SKM-1 treated with dmso at 0.1 percent for 144 hours (cell line): ENCODE measurements at regions not wholly inside any gene's neighbourhood (a gene's known extent, or its start where the extent isn't known, plus 50 kb on each side); places are given as distances from the start of the nearest gene placed in this dataset.

Source experiments
- DNase-seq: peaks from one replicate; lab custom pipeline; 2025; ENCODE audit not compliant: unreplicated experiment; lab: John Stamatoyannopoulos, UW

DNA sequence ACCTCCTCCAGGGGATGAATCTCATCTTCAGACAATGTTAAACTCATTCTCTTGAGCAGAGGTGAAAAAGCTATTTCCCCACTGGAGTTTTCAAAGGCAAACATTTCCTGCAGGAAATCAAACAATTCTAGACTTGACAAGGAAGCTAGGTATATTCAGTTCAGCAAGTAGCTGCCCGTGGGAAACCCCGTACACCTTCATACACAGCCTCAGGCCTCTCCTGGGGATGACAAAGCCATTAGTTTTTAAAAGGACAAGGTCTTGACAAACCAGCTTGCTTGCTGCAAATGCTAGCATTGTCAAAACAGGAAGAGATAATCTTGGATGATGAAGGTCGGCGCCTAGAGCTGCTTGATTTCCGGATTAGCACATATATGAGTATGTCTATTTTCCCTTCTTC, 1630.8 kb upstream of the TENM4 start:
- no peak for DNase-seq

DNA sequence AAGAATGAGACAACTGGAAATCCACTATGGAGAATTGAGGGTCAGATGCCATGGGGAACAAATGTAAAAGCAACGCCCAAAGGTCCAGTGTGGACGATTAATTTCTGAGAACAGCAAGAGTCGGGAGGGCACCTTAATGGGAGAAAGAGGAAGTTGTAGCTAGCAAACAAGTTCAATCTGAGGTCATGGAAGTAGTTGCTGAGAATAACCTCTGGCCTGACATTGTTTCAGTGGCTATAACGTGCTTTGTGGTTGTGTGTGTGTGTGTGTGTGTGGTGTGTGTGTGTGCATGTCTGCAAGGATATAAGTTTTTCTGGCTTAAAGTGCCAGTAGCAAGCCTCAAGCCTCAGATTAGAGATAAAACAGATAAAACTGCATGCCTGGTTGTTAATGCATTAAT, 1630.1 kb upstream of the TENM4 start:
- peak; percentile 78 for DNase-seq

GRCh38 chr11:81059356-81059755, 1618.5 kb upstream of the TENM4 start:
- no peak for DNase-seq

DNA sequence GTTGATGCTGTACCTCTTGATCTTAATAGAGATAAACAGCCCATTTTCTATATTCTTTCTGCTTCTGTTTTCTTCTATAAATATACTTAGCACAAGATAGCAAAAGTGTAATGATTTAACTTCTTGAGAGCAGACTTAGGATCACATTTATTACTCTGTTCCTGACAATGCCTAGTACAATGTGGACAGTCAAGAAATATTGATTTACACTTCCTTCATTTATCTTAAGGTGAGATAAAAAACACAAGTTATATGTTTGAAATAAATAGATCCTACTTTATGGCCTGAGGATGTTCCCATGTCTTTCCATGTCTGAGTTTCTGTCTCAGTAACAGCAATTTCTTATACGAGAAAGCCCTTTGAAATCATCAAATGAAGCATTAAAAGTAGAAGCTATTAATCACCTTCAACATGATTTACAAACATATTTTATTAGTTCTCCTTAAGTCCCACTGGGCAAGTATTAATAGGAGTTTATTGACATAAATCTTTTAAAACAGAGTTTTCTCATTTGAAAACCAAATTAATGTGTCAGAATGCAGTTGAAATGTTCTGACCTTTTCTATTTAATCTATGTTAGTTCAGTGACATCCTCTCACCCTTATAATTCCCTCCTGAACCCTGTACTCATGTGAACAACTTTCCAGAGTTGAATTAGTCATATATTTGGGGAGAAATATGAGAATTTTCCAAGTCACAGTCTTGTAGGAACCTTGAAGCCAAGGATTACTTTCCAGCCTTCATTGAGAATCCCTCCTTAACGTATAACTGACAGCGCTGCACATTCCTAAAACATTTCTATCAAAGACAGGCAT, 1611.7 kb upstream of the TENM4 start:
- DNase-seq = no peak

DNA sequence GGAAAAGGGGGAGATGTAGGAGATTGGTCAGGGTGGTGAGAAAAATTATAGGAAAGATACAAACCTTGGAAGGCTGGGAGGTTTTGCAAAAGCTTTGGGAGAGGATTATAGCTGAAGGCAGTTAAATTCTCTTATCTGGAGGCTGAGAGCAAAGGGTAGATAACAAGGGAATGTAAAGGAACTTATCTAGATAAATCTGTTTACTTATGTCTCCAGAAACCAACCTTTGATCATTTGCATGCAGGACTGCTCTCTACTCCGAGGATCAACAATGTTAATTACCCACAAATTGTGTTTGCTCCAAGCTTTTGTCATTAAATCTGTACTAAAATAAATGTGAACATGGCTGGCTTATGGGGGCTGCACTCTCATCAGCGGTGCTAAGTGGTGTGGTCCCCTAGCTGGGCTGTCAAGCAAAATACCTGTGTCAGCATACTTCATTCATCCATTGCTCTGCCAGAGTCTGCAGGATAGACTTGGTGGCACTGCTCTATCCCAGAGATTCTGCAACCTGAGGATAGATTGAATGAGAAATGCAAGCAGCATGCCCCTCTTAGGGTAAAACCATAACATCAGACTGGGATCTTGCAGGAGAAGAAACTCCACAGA, 1599.2 kb upstream of the TENM4 start:
- no peak for DNase-seq

DNA sequence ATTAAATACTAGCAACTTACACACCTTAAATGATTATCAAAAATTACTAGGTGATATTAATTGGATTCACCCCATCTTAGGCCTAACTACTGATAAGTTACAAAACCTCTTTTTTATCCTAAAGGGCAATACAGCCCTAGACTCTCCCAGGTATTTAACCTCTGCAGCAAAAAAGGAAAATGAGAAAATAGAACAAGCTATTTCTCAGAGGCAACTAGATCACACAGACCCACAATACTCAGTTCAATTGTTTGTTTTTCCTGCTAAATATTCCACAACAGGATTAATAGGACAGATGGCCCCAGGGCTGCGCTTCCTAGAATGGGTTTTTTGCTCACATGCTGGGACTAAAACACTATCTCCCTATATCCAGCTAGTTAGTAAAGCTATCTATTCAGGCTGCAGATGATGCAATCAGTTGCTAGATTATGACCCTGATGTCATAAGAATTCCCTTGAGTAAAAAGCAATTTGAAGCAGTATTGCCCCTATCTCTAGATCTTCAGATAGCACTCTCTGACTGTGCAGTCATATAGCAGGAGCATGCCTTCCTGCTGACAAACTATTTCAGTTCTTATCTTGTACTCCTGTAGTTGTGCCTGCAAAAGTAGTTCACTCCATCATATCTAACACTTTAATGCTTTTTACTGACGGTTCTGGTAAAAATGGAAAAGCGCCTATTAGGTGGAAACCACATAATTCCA, 1595.5 kb upstream of the TENM4 start:
- no peak for DNase-seq

DNA sequence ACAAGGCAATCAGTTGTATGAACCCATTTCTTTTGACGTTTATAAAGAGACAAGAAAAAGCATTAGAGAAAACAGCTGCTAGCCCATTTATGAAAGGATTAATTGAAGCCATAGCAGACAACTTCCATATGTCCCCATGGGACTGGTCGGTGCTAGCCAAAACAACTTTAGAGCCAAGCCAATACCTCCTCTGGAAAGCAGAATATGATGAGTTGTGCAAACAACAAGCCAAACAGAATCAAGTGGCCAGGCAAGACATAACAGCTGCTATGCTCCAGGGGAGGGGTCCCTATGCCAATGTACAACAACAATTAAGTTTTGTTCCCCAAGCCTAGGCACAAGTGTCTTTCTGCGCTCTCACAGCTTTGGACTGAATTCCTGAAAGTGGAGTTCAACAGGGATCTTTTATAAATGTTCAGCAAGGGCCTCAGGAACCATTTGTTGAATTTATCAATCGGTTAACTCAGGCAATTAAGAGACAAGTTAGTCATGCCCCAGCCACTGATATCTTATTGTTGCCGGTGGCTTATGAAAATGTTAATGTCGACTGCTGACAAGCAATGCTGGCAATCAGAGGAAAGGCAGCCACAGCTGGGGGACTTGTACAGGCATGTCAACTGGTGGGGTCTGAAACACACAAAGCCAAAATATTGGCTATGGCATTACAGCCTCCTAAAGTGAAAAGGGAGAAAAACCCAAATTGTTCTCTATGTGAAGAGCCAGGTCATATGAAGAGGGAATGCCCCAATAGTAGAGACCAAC, 1593.1 kb upstream of the TENM4 start:
- DNase-seq = no peak

DNA sequence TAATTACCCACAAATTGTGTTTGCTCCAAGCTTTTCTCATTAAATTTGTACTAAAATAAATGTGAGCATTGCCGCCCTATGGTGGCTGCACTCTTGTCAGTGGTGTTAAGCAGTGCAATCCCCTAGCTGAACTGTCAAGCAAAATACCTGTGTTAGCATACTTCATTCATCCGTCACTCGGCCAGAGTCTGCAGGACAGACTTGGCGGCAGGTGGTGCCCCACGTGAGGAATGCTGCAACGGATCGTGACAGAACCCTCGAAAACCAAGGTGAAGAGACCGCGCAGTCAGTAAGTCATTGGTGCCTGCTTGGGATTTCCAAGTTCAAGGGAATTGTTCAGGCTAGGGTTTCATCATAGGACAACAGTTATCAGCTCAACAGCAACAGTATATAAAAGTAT, 1592.1 kb upstream of the TENM4 start:
- no peak for DNase-seq

GRCh38 chr11:81030186-81030585, 1589.4 kb upstream of the TENM4 start:
- DNase-seq = no peak

DNA sequence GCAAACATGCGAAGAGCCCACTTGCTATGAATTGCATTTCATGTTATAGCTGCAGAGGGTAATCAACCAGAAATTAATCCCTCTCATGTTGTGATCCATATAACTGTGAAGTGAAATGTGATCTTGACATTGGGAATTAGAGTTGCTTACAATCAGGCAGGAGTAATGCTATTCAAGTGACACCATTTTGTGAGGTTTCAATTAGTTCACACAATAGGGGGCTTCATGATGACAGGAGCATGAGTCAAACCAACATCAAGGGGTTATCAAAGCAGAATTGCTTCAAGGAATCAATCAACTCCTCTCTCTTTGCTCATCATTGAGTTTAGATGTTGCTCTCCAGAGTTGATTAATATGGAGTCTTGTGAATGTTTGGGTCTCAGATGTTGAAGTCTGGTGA, 1585.2 kb upstream of the TENM4 start:
- DNase-seq = no peak

DNA sequence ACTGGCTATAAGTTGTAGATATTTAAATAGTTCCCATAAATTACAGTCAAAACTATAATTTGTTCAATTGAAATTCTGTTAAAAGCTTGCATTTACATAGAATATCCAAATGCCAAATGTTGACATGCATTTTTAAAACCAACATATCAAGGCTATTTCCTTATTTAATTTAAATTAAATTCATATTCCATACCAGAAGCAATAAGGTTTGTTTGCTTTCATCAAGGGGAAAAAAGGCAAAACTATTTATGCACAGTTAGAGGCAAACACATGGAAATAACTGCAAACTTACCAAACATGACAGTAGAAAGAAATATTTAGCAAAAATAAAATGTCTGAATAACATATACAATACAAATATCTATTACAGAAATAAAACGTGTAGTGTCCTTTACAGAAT, 1581.2 kb upstream of the TENM4 start:
- DNase-seq = no peak

DNA sequence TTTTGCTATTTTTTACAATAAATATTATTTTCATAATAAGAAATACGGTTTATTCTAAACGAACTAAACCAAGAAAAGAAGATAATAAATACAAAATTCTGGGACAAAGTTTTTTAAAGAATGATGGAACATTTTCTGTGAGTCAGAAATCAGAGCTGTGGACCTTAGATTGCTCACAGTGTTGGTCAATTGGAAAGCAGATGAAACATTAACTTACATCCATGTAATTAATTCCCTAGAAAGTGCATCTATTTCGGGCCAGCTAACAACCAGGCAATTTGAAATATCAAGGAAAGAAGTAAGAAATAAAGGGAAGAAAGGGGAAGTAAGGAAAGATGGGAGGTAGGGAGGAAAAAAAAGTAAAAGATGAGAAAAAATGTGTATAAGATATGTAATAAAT, 1569.8 kb upstream of the TENM4 start:
- no peak for DNase-seq

DNA sequence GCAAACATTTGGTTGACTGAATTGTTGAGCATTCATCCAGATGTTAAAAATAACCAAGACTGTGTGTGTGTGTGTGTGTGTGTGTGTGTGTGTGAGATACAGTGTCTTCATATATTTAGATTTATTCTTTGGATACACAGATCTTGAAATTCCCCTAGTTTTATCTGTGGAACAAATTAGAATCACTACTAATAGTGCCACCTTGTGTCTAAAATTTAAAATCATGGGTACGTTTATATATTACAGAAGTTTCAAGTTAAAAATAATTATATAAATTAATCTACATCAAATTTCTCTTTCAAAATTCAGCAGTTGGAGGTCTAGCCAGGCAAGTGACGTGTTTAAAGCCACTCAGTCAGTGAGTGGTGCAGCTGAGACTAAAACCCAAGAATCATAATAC, 1566.2 kb upstream of the TENM4 start:
- no peak for DNase-seq

DNA sequence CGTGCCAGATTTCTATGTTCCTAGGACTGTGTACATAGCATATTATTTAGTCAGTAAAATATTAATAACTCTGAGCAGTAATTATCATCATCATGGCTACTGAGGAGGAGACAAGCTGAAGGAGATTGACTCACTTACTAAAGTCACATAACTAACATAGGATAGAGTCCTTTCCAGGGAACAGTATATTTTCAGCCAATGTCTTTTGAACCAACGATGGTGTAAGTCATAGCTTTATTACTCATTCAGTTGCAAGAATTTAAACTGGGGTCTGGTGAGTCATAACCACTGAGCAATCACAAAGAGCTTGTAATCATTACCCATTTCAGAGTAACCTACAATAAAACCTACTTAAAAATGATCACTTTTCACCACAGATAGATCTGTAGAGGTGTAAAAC, 1564.8 kb upstream of the TENM4 start:
- DNase-seq = no peak

- DNase-seq = no peak
These were observed 1563.7 kb upstream of the TENM4 start for GRCh38 chr11:81004576-81004975.

DNA sequence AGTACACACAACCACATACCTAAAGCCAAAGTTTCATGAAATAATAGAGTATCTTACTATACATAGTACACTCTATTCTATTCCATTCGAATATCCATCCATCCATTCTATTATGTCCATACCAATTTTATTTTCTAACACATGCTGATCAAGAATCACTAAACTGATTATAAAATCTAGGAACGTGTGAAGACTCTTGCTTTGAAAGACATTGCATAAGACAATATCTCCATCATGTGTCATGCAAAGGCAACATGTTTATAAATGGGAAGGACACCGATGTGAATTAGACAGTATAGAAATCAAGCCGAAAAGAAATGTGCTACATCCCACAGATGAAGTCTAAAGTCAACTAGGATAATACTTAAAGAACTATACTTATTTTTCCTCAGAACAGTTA, 1561.5 kb upstream of the TENM4 start:
- no peak for DNase-seq

DNA sequence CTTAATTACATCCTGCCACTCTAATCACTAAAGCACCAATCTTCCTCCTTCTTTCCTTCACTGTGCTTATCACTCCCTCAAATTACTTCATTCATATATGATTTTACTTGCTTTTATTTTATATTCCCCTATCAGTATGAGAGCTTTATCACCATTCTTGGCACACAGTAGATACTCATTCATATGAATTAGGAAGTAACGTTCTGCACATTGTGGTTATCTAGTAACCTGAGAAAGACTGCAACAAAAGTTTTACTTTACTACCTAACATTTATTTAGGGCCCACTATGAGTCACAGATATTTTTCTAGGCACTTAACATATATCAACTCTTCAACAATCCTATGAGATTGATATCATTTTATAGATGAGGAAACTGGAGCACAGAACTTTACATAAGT, 1559.9 kb upstream of the TENM4 start:
- DNase-seq = no peak

DNA sequence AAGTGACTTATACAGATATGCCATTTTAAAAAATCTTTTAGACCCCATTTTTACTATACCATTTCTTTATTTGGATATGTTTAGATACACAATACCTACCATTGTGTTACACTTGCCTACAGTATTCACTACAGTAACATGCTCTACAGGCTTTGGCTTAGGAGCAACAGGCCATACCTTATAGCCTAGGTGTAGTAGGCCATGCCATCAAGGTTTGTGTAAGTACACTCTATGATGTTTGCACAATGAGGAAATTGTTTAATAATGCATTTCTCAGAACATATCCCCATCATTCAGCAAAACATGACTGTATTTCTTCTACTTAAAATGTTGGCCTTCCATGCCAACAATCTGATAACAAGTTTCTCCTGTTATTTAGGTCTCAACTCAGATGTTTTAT, 1559.5 kb upstream of the TENM4 start:
- no peak for DNase-seq

DNA sequence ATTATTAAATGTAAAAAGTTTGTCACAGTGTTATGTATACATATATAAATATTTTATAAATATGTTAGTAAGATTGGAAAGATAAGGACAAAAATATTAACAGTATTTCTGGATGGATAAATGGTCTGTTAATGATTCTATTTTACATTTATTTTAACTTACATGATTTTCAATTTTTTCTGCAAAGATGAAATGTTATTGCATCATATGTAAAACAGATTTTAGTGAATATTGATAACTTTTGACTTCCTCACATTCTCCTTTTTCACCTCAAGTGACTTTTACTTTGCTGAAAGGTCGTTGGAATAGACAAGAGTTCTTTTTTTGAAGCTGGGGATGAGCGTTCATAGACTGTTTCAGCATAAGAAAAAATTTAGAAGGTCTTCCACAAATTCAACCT, 1554.7 kb upstream of the TENM4 start:
- no peak for DNase-seq

DNA sequence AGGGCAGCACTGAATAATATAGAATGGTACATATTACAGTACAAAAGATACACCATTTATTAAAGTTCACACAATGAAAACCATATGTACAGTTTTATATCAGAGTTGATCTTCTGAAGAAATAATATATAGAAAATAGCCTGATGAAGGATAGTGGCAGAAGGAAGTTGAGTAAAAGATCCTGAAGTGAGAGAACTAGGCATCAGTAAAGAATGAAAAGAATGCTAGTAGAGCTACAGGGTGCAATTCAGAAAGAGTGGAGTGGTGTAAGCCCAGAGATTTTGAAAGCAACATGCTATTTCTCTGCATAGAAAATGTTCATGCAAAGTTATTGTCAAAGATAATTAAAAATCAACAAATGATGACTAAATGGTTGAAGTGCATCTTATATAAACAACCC, 1552.7 kb upstream of the TENM4 start:
- no peak for DNase-seq

DNA sequence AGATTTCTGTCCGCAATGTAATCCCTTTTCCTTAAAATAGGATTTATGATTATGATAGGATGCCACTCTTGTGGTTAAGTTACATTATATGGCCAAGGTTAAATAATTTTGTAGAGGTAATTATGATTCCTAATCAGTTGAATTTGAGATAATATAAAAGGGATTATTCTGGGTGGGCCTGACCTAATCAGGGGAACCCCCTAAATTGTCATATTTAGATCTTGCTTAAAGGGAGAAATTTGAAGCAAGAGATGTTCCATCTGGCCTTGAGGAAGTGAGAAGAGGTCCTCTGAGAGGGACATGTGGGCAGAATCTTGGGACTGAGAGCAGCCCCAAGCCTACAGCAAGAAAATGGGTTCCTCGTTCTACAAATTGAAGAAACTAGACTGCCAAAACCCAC, 1550.1 kb upstream of the TENM4 start:
- DNase-seq = no peak

DNA sequence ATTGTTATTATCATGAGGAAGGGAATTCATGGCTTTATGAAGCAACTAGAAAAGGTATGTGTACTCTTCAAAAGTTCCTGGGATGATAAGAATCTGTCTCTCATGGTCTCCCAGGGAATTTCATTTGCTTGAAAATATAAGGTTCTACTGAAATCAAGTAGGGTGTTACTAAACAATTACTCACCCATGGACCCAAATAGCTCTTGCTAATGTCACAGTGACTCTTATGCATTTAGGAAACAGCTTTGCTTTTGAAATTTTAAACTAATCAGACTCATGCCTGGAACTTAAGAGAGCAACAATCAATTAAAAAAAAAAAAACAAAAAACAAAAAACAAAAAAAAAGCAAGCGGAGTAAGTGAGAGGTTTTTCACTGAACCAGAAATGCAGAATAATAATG, 1546.3 kb upstream of the TENM4 start:
- no peak for DNase-seq
